GM12873 (cell line): ENCODE measurements at regions not wholly inside any gene's neighbourhood (a gene's known extent, or its start where the extent isn't known, plus 50 kb on each side); places are given as distances from the start of the nearest gene placed in this dataset.

Source experiments
- TF ChIP-seq, protein P1 (sequence below): IDR thresholded peaks from 2 replicates; pipeline ENCODE4 v1.5.1; 2012; ENCODE audit warnings: low read depth, mild to moderate bottlenecking, moderate library complexity, low read length, control low read depth; ENCODE audit not compliant: insufficient read depth; ENCODE audit errors: missing control alignments

DNA sequence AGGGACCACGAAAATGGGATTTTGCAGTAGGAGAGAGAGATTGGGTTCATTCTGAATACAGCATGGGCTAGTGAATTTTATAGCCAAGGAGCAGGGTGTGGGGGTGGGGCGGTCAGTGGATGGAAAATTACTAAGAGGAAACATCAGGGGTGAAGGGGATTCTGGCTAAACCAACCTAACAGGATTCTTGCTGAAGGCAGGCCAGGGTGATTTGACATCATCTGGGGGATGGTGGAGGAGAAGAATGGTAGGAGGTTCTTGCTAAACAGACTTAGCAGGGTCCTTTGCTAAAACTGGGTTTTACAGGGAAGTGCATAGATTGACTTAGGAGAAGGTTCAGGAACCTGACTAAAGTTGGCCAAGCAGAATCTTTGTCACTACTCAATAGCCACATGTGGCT is 91.9 kb downstream of the DNAAF6 start:
- TF ChIP-seq, protein P1, sequence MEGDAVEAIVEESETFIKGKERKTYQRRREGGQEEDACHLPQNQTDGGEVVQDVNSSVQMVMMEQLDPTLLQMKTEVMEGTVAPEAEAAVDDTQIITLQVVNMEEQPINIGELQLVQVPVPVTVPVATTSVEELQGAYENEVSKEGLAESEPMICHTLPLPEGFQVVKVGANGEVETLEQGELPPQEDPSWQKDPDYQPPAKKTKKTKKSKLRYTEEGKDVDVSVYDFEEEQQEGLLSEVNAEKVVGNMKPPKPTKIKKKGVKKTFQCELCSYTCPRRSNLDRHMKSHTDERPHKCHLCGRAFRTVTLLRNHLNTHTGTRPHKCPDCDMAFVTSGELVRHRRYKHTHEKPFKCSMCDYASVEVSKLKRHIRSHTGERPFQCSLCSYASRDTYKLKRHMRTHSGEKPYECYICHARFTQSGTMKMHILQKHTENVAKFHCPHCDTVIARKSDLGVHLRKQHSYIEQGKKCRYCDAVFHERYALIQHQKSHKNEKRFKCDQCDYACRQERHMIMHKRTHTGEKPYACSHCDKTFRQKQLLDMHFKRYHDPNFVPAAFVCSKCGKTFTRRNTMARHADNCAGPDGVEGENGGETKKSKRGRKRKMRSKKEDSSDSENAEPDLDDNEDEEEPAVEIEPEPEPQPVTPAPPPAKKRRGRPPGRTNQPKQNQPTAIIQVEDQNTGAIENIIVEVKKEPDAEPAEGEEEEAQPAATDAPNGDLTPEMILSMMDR, result no peak

DNA sequence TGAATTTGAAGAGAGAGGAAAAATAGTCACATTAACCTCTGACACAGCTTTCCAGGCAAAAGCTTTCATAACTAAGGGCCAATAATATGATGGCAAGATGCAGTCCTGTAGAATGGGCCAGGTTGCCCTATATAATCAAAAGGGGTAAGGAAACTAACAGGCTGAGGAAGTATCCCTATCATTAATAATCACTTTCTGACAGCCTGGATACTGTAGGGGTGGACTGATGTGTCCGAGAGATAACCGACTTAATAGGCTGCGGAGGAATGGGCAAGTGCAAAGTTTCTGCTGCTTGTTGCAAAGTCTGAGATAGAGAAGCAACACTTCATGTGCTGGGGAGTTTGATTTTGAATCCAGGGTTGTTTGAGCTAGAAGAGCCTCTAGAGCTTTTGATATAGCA is 94.8 kb downstream of the DNAAF6 start:
- TF ChIP-seq, protein P1, result no peak

DNA sequence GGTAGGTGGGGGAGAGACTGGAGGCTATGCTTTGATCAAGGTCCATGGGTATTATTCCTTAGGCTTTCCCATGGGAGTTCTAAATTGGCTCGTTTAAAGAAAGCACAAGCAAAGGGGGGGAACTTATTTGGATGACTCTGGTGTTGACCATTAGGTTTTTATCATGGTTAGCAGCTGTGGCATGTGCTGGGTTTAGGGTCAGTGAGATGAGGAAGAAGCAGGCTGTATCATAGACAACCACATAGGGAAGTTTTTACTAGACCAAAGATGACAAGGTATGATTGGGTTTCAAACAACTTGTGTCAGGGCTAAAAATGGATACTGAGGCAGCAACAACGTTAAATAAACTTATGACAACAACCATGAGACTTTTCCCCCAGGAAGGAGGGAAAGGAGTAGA is 97.7 kb downstream of the DNAAF6 start:
- TF ChIP-seq, protein P1, result no peak

DNA sequence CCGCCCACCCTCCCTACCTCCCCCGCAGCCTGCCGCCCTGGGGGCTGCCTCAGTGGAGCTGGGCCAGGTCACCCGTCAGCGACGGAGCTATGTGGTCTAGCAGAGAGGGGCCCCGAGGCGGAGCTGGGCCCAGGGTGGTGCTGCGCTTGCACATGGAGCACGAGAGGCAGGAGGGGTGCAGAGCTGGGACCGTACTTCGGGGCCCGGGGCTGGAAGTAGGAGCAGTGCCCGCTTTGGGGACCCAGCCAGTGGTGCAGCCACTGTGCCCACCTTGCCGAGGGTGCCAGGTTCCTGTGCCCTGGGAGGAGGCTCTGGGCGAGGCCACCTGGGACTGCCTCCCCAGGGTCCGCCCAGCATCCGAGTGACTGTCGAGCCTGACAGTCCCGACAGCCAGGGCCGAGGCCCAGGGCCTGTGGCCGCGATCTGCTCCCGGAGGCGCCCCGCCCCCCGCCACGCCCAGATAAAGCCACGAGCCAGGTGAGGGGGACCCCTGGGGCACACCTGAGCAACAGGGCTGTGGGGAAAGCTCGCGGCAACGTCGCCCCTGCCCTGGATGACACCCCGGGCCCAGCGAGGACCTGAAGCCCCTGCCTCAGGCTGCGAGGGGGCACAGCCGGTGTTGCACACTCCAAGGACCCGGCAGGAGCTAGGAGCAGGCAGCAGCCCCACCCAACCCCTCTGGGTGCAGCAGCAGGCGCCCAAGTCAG is 117.5 kb downstream of the DNAAF6 start:
- TF ChIP-seq, protein P1, result no peak

DNA sequence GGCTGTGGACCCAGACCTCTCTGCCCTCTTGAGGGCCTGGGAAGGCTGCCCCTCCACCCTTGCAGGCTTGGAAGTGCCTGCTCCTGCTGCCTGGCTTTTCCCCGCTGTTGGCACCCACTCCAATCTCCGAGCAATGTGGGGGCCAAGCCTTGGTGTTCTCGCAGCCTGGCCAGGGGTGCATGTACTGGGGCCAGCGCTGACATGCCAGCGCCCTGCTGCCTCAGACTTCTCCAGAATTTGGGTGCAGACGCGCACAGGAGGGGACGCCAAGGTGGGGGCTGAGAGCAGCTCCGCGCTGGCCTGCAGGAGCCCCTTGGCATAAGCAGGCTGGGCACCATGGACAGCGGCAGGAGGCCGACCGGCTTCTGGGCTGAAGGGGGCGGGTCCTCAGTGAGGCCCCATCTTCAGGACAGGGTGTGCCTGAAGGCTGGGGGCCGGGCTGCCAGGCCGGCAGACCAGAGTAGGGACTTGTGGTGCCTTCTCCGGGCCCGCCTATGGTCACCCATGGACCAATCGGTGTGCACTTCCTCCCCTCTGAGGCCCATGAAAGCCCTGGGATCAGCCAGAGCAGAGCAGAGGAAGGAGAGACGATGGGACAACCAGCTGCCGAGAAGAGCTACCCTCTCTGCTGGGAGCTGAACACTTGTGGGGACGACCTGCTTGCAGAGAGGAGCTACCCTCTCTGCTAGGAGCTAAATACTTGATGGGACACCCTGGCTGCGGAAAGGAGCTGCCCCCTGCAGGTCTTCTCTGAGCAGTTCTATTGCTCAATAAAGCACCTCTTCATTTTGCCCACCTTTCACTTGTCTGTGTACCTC is 118.3 kb downstream of the DNAAF6 start:
- TF ChIP-seq, protein P1, result peak; percentile 35

DNA sequence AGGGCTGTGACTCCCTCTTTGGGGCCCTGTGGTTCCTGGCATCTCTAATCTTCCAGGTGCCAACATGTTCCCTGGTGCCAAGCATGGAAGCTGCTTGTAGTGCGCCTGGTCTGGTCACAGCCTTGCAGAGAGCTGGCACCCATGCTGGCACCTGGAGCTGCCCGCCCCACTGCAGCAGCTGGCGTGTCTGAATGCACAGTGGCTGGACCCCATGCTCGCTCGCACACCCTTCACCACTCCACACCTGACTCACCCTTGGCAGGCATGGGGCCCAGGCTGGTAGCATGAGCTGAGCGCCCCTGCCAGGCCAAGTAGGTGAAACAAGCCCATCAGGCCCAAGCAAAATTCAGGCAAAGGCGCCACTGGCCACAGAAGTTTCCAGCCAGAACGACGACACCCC is 119.1 kb downstream of the DNAAF6 start:
- TF ChIP-seq, protein P1, result no peak

DNA sequence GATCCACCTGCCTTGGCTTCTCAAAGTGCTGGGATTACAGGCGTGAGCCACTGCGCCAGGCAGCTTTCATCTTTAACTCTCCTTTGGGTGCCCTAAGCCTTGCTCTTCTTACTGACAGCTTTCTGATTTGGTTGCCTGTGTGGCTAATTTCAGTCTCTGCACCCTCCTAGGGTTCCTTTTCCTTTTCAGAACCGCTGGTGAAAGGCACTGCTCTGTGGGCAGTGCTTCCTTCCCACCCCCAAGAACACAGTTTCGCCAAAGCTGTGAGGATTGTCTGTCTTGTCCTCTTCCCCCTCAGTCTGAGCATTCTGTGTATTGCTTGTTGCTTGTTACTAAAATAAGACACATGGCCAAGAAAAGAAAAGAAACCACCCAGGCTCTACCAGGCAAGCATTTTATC is 101.4 kb upstream of the FRMPD3 start:
- TF ChIP-seq, protein P1, result no peak
